ENCODE measurements at regions not wholly inside any gene's neighbourhood (a gene's known extent, or its start where the extent isn't known, plus 50 kb on each side); places are given as distances from the start of the nearest gene placed in this dataset.

GRCh38 chr3:34851137-34851536 is 788.2 kb upstream of the ARPP21 start:
- 96 to 100% methylated on average over 1 of the region's 1 CpG for WGBS, 2 donors
- intact Hi-C loops (cut with DNase I; ENCODE audit: low total_unique reads), result no loop called here
- no peak overlapping the region for H3K4me3 ChIP-seq (ENCODE audit: low read depth, poor library complexity, severe bottlenecking)
- DNase-seq (ENCODE audit: low spot score in 2 of 2), result no peak
- TF ChIP-seq CTCF (IDR thresholded peaks at IDR 0.05) (no peak), POLR2A (IDR thresholded peaks at IDR 0.05) (no peak)

GRCh38 chr3:34852844-34853439 is 786.4 kb upstream of the ARPP21 start:
- TF ChIP-seq CTCF (IDR thresholded peaks at IDR 0.05) (no peak), POLR2A (IDR thresholded peaks at IDR 0.05) (no peak)
- intact Hi-C loops (cut with DNase I; ENCODE audit: low total_unique reads), result no loop called here
- DNase-seq (ENCODE audit: low spot score in 2 of 2), result no peak
- no peak overlapping the region for H3K4me3 ChIP-seq (ENCODE audit: low read depth, poor library complexity, severe bottlenecking)
- WGBS, 2 donors, result 59 to 76% methylated on average over 1 of the region's 1 CpG

- no peak overlapping the region for H3K4me3 ChIP-seq (ENCODE audit: low read depth, poor library complexity, severe bottlenecking)
- intact Hi-C loops (cut with DNase I; ENCODE audit: low total_unique reads), result no loop called here
- 17 to 21% methylated on average over 7 of the region's 7 CpGs for WGBS, 2 donors
- TF ChIP-seq POLR2A (IDR thresholded peaks at IDR 0.05) (no peak), CTCF (IDR thresholded peaks at IDR 0.05) (no peak)
- no peak for DNase-seq (ENCODE audit: low spot score in 2 of 2)
Measured at GRCh38 chr3:34856081-34856947, 783.0 kb upstream of the ARPP21 start.

GRCh38 chr3:34858067-34858660 is 781.2 kb upstream of the ARPP21 start:
- TF ChIP-seq POLR2A (IDR thresholded peaks at IDR 0.05) (no peak), CTCF (IDR thresholded peaks at IDR 0.05) (no peak)
- intact Hi-C loops (cut with DNase I; ENCODE audit: low total_unique reads), result no loop called here
- WGBS, 2 donors, result 77 to 78% methylated on average over 3 of the region's 3 CpGs
- no peak overlapping the region for H3K4me3 ChIP-seq (ENCODE audit: low read depth, poor library complexity, severe bottlenecking)
- DNase-seq (ENCODE audit: low spot score in 2 of 2), result no peak

GRCh38 chr3:34859746-34860145 is 779.6 kb upstream of the ARPP21 start:
- TF ChIP-seq CTCF (IDR thresholded peaks at IDR 0.05) (no peak), POLR2A (IDR thresholded peaks at IDR 0.05) (no peak)

More at GRCh38 chr3:34859746-34860145, 779.6 kb upstream of the ARPP21 start:
- 65 to 79% methylated on average over 1 of the region's 1 CpG for WGBS, 2 donors
- intact Hi-C loops (cut with DNase I; ENCODE audit: low total_unique reads), result no loop called here
- H3K4me3 ChIP-seq (ENCODE audit: low read depth, poor library complexity, severe bottlenecking), result no peak overlapping the region
- no peak for DNase-seq (ENCODE audit: low spot score in 2 of 2)

Measured in lower leg skin (tissue), 4 donors.